ENCODE measurements at regions not wholly inside any gene's neighbourhood (a gene's known extent, or its start where the extent isn't known, plus 50 kb on each side); places are given as distances from the start of the nearest gene placed in this dataset.

DNA sequence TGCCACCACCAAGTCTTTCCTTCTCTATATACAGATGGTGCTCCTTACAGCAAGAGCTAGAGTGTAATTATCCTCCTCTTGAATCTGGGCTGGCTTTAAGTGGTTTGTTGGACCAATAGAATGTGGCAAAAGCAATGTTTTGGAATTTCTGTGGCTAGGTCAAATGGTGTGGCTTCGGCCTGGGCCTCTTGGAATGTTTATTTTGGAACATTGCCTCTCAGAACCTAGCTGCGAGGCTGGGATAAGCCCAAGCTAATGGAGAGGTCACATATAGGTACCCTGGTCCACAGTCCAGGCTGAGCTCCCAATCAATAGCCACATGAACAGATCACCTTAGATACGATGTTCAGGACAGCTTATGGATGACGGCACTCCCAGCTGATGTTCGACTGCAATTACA lies 556.7 kb downstream of the TYW1 start:
- no peaks in the 10 kb centered on the region for H3K36me3 ChIP-seq
- peaks cover 0 to 2% (median 0%) of the 10 kb centered on the region in 4 donors for H3K9me3 ChIP-seq
- 67 to 79% methylated on average over 5 of the region's 5 CpGs for WGBS, 2 donors
- no peak for DNase-seq
- intact Hi-C loops (cut with DNase I): no loop called here
- H3K27ac ChIP-seq: no peak overlapping the region
- no peaks in the 10 kb centered on the region for H3K27me3 ChIP-seq
- TF ChIP-seq POLR2A (IDR thresholded peaks at IDR 0.05) (no peak), EP300 (IDR thresholded peaks at IDR 0.05) (no peak), POLR2AphosphoS5 (IDR thresholded peaks at IDR 0.05) (no peak)
- TF ChIP-seq, protein P1, sequence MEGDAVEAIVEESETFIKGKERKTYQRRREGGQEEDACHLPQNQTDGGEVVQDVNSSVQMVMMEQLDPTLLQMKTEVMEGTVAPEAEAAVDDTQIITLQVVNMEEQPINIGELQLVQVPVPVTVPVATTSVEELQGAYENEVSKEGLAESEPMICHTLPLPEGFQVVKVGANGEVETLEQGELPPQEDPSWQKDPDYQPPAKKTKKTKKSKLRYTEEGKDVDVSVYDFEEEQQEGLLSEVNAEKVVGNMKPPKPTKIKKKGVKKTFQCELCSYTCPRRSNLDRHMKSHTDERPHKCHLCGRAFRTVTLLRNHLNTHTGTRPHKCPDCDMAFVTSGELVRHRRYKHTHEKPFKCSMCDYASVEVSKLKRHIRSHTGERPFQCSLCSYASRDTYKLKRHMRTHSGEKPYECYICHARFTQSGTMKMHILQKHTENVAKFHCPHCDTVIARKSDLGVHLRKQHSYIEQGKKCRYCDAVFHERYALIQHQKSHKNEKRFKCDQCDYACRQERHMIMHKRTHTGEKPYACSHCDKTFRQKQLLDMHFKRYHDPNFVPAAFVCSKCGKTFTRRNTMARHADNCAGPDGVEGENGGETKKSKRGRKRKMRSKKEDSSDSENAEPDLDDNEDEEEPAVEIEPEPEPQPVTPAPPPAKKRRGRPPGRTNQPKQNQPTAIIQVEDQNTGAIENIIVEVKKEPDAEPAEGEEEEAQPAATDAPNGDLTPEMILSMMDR (IDR thresholded peaks at IDR 0.05): no peak
- no peaks in the 10 kb centered on the region for H3K4me1 ChIP-seq
- no peak overlapping the region for H3K4me3 ChIP-seq

DNA sequence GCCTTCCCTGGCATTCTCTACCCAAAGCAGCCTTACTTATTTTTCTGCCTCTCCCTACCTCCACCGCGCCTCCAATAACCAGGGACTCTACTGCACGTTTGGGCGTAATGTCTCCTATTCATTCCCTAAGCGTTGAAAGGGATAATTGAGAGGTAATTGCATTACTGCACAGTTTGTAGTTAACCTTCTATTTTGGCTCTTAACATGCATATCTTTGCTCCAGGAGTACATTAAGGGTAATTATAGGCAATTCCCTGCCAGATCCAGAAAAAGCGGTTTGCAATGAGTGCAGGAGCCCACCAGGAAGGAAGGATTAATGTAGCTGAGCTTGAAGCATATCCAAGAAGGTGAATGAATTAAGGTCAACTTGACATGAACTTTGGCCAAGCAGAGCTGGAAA lies 558.4 kb downstream of the TYW1 start:
- DNase-seq: no peak
- H3K27me3 ChIP-seq: no peaks in the 10 kb centered on the region
- H3K9me3 ChIP-seq: peaks cover 0 to 2% (median 0%) of the 10 kb centered on the region in 4 donors
- 84 to 85% methylated on average over 6 of the region's 6 CpGs for WGBS, 2 donors
- H3K27ac ChIP-seq: no peak overlapping the region
- H3K36me3 ChIP-seq: no peaks in the 10 kb centered on the region
- no peaks in the 10 kb centered on the region for H3K4me1 ChIP-seq
- no peak overlapping the region for H3K4me3 ChIP-seq
- TF ChIP-seq POLR2A (IDR thresholded peaks at IDR 0.05) (no peak), EP300 (IDR thresholded peaks at IDR 0.05) (no peak), POLR2AphosphoS5 (IDR thresholded peaks at IDR 0.05) (no peak)
- TF ChIP-seq, protein P1 (IDR thresholded peaks at IDR 0.05): no peak
- intact Hi-C loops (cut with DNase I): no loop called here

DNA sequence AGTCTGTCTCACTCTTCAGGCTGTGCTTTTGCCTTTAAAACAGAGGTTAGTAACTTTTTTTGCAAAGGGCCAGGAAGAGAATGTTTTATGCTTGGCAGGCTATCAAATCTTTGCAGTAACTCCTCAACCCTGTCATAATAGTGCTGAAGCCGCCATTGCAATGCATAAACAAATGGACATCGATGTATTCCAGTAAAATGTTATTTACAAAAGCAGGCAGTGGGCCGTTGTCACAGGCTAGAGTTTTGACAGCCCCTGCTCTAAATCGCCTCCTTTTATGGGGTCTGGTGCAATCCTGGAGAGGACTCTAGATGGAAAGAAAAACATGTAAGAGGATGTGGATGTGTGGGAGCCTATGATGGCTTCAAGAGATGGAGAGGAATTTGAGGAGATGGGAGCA lies 568.3 kb downstream of the TYW1 start:
- Histone ChIP-seq H3K36me3 (no peaks in the 10 kb centered on the region), H3K9me3 (peaks cover 0 to 2% (median 0%) of the 10 kb centered on the region in 4 donors), H3K27me3 (no peaks in the 10 kb centered on the region), H3K27ac (peak overlapping the region in 3 of 4 donors; percentile 59 to 71 (median 64)), H3K4me3 (no peak overlapping the region), H3K4me1 (peaks cover 0 to 25% (median 23%) of the 10 kb centered on the region in 4 donors)
- intact Hi-C loops (cut with DNase I): loop anchor here (2.0 kb wide), 1 partner anchor 102 kb away; no protein-coding TSS in a partner anchor
- whole genome bisulfite sequencing, 2 donors: 62 to 64% methylated on average over 4 of the region's 4 CpGs
- DNase-seq: peak; percentile 77
- TF ChIP-seq POLR2A (IDR thresholded peaks at IDR 0.05) (no peak), POLR2AphosphoS5 (IDR thresholded peaks at IDR 0.05) (peak; percentile 74 to 96 (median 92)), EP300 (IDR thresholded peaks at IDR 0.05) (peak in 3 of 4 donors; percentile 50 to 73 (median 69))
- TF ChIP-seq, protein P1 (IDR thresholded peaks at IDR 0.05): no peak

DNA sequence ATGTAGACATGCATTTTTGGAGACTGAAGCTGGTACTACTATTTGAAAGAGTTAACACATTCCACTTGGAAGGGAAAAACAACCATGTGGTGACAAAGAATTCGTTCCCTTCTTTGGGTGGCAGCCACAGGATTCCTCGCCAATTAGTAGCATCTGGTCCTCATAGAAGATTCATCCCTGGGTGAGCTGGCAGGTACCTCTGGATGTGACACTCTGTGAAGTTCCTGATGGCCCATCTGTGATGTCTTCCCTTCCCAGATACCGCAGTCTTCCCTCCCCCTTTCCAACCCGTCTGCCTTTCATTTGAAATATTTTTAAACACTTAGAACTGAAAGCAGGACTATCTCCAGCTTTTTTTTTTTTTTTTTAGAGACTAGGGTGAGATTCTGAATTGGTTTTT lies 569.5 kb downstream of the TYW1 start:
- Histone ChIP-seq H3K27me3 (no peaks in the 10 kb centered on the region), H3K27ac (peak overlapping the region in 3 of 4 donors; percentile 59 to 71 (median 64)), H3K9me3 (peaks cover 0 to 4% (median 0%) of the 10 kb centered on the region in 4 donors), H3K4me3 (no peak overlapping the region), H3K4me1 (peaks cover 0 to 25% (median 23%) of the 10 kb centered on the region in 4 donors), H3K36me3 (no peaks in the 10 kb centered on the region)
- TF ChIP-seq POLR2AphosphoS5 (IDR thresholded peaks at IDR 0.05) (peak in 1 of 4 donors; percentile 6), POLR2A (IDR thresholded peaks at IDR 0.05) (no peak)
- 70 to 78% methylated on average over 4 of the region's 4 CpGs for WGBS, 2 donors
- intact Hi-C loops (cut with DNase I): no loop called here
- no peak for DNase-seq

DNA sequence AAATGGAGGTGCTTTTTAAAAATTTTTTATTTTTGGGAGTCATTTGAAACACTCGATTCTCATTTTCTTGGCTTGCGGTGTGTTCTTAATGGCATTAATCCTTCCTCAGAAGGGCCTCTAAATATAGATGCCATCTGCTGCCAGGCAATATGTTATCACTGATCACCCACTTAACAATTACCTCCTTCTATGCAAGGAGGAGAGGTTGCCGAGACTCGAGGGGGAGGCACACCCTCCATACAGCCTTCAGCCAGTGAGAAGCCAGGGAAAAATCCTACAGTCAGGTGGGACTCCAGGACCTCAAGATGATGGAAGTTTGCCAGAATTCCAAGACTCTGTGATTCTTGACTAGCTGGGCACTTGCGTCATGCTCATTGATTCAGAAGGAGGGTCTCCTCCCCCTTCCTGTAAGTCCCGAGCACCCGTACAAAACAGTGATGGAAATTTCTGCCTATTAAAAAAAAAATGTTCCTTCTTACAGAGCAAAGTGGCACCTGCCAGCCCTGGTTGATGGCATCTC lies 574.5 kb downstream of the TYW1 start:
- no peak for DNase-seq
- H3K4me1 ChIP-seq: peaks cover 0 to 7% (median 1%) of the 10 kb centered on the region in 4 donors
- TF ChIP-seq POLR2AphosphoS5 (IDR thresholded peaks at IDR 0.05): no peak
- TF ChIP-seq, protein P1 (IDR thresholded peaks at IDR 0.05): no peak
- TF ChIP-seq EP300 (IDR thresholded peaks at IDR 0.05): no peak
- no peak for TF ChIP-seq POLR2A (IDR thresholded peaks at IDR 0.05)
- no peak overlapping the region for H3K27ac ChIP-seq
- H3K4me3 ChIP-seq: no peak overlapping the region
- peaks cover 0 to 4% (median 1%) of the 10 kb centered on the region in 4 donors for H3K9me3 ChIP-seq
- no peaks in the 10 kb centered on the region for H3K27me3 ChIP-seq
- intact Hi-C loops (cut with DNase I): no loop called here
- WGBS, 2 donors: 83 to 90% methylated on average over 7 of the region's 7 CpGs
- no peaks in the 10 kb centered on the region for H3K36me3 ChIP-seq
